HG02938 (cell line): ENCODE measurements at regions not wholly inside any gene's neighbourhood (a gene's known extent, or its start where the extent isn't known, plus 50 kb on each side); places are given as distances from the start of the nearest gene placed in this dataset.
"Not testable (repeated sequence)": the region's sequence is repeated elsewhere in the genome, so short reads cannot be mapped to it uniquely, and the experiment has no call there.

Experiments used
- ATAC-seq: cut with Tn5 transposase; IDR thresholded peaks from one replicate; pipeline ENCODE4 v1.9.1; 2021; ENCODE audit warnings: mild to moderate bottlenecking, moderate library complexity; ENCODE audit not compliant: unreplicated experiment

DNA sequence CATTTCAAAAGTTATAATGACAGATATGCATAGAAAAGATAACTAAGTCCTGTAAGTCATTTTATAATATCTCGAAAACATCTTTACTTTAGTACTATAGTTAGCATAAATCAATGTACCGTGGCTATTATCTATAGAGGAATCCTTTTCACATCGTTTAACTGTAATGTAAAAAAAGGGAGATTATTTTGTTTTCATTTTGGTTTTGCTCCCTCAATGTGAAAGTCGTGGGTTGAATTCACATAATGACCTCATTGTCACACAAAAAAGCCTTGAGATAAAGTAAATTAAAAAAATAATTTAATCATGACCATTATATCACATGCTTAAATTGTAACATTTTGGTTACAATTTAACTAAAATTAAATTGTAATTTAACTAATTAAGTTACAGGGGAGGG, 560.5 kb upstream of the POT1 start:
- ATAC-seq, result no peak

DNA sequence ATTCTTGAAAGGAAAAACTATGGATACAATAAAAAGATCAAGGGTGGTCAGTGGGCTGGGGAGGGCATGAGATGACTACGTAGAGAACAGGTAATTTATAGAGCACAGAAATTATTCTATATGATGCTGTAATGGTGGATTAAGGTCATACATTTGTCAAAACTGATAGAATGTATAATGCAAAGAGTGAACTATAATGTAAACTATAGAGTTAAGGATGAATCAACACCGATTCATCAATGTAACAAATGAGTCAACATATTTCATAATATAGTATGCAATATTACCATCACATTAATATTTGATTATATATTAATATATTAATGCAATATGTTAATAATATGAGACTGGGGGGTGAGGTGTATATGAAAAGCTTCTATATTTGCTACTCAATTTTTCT, 555.6 kb upstream of the POT1 start:
- ATAC-seq, result no peak

DNA sequence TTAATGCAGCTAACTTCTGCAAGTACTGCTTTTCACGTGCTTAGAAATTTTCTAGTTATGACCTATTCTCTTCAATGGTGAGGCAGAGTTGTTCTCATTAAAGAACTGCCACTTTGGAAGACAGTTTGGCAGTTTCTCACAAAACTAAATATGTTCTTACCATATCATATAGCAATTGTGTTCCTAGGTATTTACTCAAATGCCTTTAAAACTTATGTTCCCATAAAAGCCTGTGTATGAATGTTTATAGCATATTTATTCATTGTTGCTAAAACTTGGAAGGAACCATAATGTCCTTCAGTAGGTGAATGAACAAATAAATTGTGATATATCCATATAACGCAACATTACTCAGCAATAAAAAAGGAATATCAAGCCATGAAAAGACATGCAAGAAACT, 555.1 kb upstream of the POT1 start:
- no peak for ATAC-seq

DNA sequence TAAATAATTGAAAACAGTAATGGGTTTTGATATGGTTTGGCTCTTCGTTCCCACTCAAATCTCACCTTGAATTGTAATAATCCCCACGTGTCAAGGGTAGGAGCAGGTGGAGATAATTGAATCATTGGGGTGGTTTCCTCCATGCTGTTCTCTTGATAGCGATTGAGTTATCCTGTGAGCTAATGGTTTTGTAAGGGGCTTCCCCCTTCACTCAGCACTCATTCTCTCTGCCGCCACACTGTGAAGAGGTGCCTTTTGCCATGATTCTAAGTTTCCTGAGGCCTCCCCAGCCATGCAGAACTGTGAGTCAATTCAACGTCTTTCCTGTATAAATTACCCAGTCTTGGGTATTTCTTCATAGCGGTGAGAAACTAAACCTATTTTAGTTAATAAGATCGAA, 551.7 kb upstream of the POT1 start:
- no peak for ATAC-seq

DNA sequence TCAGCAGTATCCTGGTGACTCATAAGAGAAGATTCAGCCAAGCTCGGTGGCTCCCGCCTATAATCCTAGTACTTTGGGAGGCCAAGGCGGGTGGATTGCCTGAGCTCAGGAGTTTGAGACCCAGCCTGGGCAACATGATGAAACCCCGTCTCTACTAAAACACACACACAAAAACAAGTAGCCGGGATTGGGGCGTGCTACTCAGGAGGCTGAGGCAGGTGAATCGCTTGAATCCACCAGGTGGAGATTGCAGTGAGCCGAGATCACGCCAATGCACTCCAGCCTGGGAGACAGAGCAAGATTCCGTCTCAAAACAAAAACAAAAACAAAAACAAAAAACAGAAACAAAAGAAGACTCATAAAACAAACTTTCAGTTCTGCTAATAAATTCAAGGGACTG, 551.1 kb upstream of the POT1 start:
- no peak for ATAC-seq

DNA sequence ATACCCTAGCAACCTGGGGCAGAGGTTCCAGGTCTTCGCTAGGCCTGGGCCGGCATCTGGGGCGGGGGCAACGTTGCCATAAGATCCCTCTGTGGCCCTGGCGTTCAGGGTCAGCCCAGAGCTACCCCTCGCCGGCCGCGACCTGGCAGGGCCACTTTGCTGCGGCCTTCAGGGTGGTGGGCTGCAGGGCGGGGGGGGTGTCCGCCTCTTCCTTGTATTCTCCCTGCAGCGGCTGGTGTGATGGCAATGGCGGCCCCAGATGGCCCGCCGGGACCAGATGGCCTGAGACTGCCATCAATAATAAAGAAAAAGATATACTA, 539.2 kb upstream of the POT1 start:
- no peak for ATAC-seq

DNA sequence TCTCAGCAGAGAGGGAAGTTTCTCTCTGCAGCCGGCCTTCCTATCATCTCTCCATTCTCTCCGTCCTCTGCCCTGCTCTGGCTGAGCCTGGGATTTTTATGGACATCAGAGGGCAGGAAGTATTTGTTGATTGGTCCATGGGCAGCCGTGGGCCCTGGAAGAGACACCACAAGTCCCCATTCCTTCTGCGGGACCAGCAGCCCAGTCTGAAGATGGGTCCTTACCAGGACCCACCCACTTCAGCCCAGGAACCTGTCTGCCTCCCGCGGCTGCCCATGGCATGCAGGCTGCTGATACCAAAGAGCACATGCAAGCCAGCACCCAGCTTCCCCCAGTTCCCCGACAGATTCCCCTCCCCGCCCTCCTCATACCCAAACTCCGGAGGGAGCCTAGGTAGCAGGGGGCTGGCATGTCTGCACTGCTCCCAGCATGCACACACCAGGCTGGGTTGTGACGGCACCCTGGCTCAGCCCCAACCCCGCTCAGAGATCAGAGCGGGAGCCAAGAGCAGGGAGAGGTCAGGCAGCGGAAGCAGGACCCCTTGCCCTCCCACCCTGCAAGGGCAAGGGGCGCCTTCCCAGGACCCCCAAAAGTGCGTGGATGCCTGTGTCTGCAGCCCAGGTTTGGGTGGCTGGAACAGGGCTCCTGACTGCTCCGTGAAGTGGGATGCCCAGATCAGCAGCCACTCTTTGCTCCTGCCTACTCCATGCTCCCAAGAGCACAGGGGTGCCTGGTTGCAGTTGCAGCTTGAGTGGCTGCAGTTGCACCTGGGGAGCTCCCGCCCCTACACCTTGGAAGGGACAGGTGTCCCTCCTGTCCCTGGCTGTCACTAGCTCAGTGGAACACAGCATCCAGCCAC, 538.6 kb upstream of the POT1 start:
- no peak for ATAC-seq

DNA sequence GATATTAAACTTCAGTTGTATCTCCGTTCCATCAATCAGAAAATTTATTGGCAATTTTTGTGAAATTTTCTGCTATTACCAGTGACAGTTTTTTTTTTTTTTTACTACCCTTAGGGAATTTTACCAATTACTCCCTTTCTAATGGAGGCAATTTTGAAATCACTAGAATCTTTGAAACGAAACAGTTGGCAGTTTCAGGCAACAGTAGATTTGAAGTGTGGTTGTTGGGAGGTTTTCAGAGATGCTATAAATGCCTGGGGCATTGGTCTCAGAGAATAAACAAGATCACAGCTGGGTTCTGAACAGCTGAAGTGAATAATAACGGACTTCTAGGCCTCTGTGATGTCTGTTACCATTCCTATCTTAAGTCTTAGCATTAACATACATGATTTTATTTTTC, 535.9 kb upstream of the POT1 start:
- no peak for ATAC-seq

DNA sequence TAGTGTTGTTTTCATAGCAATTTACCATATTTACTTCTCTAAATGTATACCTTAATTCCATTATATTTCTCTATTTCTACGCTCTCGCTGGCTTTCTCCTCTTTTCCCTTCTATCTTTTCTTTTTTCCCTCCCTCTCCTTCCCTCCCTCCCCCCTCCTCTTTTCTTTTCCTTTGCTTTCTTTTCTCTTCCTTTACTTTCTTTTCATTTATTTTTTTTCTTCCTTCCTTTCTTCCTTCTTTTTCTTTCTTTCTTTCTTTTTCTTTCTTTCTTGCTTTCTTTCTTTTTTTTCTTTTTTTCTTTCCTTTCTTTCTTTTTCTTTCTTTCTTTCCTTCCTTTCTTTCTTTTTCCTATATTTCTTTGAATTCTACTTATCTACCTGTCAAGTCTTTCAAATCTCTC, 533.0 kb upstream of the POT1 start:
- no peak for ATAC-seq

DNA sequence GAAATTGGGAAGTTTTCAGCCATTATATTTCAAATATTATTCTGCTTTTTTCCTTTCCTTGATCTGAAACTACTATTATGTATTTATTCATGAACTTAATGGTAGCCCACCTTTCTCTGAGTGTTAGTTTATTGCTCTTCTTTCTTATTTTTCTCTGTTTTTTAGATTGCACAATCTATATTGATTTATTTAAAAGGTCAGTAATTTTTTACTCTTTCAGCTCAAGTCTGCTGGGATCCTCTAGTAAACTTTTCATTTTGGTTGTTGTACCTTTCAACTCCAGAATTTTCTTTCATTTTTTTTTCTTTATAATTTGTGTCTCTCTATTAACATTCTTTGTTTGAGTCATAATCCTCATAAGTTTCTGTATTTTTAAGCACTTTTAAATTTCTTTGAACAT, 529.4 kb upstream of the POT1 start:
- no peak for ATAC-seq

DNA sequence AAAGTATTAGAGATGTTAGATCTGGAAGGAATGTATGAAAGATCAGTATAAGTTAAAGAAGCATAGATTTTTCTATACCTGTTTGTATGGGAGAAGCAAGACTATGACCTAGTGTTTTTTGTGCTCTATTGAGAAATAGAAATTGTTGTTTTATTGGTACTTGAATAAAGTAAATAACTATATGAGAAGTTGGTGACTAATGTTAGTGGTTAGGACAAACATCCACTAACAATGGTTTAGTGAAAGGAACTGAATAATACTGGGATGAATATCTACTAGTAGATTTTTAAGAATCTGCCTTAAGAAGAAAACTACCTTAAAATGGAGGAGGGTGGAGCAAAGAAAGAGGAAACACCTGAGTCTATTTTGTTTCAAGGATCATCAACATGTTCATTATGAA, 521.1 kb upstream of the POT1 start:
- no peak for ATAC-seq

DNA sequence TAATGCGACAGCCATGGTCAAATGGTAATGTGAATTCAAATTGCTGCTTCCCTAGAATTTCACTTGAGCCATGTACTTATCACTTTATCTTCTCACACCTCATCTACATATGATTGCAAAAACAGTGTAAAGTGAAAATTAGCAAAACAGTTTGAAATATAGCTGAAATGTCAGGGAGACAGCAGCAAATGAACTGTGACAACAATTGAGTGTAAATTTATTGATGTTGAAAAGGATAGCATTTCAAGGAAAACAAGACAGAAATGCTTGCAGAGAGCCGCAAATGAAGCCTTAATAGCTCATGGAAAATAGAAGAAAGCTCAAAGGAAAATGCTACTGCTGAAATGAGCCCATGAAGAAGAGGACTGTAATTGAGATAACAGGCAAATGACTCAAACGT, 516.2 kb upstream of the POT1 start:
- no peak for ATAC-seq

DNA sequence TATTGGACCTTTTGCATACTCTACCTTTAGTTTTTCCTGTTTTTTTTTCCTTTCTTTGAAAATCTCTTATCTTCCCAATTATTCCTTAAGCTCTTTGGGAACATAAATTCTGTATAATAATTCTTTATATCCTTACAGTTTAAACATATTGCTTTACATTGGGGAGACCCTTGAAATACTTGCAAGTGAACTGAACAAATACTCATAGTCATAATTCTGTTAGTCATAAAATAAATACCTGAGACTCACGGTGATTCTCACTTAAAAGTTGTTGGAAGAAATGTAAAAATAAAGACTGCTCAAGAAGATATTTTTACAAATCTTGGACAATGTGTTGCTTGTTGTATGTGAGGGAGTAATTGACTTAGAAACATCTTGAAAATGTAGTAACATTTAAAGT, 515.2 kb upstream of the POT1 start:
- no peak for ATAC-seq

DNA sequence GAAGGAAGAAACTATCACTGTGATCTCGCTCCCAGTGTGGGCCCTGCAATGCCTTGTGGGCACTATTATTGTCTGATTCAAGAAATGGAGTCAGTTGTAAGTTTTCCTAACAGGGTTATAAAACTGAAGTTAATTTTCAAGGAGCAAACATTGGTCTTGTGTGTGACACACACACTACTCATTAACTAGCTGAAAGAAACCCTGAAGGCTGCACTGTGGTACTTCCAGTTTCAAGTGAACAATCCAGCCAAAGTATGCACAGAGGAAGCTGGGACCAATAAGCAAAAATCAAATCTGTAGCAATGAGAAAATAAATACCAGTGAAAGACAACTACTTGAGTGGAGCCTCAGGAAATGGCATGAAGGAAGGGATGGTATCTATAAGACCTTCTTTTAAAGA, 506.6 kb upstream of the POT1 start:
- ATAC-seq, result no peak

DNA sequence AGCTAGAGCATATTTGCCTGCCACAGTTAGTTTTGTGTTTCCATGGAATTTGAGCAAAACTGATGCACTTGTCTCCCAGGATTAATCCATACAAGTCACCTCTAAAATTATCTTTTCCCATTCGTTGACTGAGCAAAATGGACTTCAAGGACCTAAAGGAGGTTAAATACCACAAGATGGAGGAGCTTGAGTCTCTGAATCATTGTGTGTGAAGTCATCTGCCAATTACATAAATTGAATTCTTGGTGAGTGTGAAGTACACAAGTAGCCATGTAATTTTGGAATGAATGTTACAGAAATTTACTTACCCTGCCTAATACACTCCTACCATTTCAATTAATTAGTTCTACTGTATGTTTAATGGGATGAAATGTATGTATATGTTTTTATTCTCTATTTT, 501.7 kb upstream of the POT1 start:
- ATAC-seq, result no peak

DNA sequence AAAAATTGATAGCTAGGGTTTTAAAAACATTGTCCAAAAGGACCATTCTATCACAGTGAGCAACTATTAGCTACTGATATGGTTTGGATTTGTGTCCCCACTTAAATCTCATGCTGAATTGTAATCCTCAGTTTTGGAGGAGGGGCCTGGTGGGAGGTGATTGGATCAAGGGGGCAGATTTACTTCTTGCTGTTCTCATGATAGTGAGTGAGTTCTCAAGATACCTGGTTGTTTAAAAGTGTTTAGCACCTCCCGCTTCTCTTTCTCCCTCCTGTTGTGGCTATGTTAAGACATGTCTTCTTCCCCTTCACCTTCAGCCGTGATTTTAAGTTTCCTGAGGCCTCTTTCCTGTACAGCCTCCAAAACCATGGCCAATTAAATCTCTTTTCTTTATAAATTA, 500.4 kb upstream of the POT1 start:
- no peak for ATAC-seq

DNA sequence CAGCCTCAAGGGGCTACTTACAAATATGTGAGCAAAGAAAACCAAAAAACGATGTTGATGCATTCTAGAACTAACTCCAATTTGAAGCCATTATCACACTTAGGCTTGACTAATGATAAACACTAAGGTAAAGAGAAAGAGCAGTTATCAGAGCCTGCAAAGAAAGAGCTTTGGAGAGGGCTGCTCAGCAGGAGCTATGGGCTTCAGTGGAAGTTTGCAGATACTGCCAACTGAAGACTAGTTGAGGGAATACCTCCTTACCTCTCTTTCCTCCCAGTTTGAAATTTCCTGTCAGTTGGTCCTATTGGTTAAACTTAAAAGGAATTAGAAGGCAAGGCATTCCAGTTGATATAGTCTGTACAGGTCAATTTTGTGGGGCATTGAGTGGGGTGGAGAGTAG, 498.1 kb upstream of the POT1 start:
- ATAC-seq, result no peak

DNA sequence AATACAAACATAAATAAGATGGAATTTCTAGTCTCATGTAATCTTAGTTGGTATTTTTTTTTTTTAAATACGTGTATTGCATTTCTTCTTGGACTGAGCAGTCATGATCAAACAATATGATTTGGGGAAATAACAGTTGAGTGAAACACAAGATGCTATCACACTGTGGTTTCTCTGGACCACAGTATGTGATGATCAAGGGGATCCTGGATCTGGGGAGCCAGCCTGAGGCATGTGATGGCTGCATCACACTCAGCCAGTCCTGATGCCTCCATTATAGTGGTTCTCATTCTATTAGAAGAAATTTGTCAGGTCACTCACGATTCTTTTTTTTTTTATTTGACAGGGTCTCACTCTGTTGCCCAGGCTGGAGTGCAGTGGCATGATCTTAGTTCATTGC, 495.9 kb upstream of the POT1 start:
- no peak for ATAC-seq

DNA sequence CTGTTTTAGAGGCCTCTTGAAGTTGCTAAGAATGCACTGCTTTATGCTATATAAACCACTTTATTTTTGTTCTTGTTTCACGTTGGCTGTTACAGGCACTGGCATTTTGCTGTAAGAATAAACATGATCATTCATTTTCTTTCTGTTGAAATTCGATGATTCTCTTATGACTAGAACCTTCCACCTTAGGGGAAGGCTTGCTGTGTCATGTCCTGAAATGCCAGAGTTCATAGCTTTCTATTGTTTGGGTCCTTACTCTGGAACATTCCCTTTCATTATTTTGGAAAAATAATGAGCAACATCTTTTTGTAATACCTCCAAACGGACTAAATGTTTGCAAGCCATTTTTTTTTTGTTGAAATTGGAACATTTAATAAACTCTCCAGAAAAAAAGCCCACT, 495.1 kb upstream of the POT1 start:
- ATAC-seq, result no peak

DNA sequence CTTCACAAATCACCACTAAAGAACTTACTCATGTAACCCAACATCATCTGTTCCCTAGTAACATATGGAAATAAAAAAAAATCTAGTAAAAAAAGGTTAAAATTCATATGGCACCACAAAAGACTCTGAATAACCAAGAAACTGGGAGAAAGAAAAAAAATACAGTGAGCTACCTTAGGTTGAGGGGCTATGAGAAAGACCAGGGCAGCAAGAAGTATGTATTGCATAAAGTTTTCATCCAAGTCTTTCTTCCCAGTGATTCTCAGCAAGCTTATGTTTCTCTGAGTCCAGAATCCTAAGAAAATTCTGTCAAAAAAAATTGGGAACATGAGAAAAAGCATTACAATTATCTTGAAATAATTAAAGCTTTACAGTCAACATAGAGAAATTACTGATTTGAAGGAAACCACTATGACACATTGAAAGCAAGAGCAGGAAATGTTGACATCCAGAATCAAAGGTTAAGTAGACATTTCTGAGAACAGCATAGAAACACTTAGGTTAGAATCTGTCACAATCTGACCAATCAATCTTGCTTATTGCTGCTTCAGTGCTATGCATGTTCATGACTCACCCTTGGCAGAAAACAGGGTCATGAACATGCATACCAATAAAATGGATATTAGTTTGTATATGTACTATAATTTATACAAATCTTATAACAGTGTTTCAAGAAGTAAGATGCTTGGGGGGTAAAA, 494.0 kb upstream of the POT1 start:
- ATAC-seq, result no peak

DNA sequence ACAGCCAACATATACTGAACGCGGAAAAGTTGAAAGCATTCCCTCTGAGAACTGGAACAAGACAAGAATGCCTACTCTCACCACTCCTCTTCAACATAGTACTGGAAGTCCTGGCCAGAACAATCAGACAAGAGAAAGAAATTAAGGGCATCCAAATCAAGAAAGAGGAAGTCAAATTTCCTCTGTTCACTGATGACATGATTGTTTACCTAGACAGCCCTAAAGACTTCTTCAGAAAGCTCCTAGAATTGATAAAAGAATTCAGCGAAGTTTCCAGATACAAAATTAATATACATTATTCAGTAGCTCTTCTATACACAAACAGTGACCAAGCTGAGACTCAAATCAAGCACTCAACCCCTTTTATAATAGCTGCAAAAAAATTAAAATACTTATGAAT, 491.8 kb upstream of the POT1 start:
- ATAC-seq, result not testable (repeated sequence)

DNA sequence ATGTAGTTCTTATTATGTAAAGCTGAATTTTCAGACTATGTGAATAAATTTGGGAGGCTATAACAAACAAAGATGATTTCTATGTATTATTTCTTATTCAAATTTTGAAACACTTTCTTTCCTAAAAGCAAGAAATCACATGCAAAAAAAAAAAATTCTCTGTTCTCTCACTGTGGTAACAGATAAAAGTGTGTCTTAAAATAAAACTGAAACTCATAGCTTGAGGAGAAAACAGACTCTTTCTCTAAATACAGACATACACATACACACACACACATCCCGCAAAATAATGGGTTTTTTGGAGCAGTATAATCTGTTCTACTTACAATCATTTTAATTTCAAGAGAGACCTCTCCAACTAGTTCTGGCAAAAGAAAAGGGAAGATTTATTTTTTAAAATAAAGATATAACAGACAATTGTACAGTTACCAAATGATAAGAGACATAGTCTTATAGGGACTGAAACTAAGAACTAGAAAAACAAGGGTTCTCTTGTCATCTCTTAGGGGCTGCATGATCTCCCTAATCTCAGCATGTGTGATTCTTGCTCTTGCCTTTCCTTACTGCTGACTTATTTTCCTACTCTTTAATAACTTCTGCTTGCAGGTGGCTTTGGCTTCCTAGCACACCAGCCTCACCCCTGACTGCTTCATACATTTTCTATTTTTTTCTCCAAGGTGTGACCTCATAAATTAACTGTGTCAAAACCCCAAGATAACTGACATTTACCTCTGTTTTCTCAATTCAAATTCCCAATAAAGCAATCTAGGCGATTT, 483.5 kb upstream of the POT1 start:
- ATAC-seq, result no peak
